ENCODE measurements at regions not wholly inside any gene's neighbourhood (a gene's known extent, or its start where the extent isn't known, plus 50 kb on each side); places are given as distances from the start of the nearest gene placed in this dataset.
A peak's percentile ranks its signal among the peaks of the same experiment; 100 is the strongest.
"Not testable (repeated sequence)": the region's sequence is repeated elsewhere in the genome, so short reads cannot be mapped to it uniquely, and the experiment has no call there.

- Mint-ChIP-seq H3K4me1 (peaks cover 20% of the 10 kb centered on the region), H3K27me3 (no peaks in the 10 kb centered on the region), H3K9me3 (no peaks in the 10 kb centered on the region), H3K4me3 (peak overlapping the region; percentile 50), H3K36me3 (no peaks in the 10 kb centered on the region), H3K27ac (no peak overlapping the region)
- DNase-seq = no peak
These were observed 78.5 kb upstream of the MEF2A start for GRCh38 chr15:99487337-99487730.

GRCh38 chr15:99492275-99492674 lies 73.5 kb upstream of the MEF2A start:
- Mint-ChIP-seq H3K4me3 (no peak overlapping the region), H3K36me3 (peaks cover 1% of the 10 kb centered on the region), H3K27me3 (no peaks in the 10 kb centered on the region), H3K4me1 (peaks cover 11% of the 10 kb centered on the region), H3K9me3 (no peaks in the 10 kb centered on the region), H3K27ac (no peak overlapping the region)
- no peak for DNase-seq

GRCh38 chr15:99492716-99493115 lies 73.1 kb upstream of the MEF2A start:
- Mint-ChIP-seq H3K27me3 (no peaks in the 10 kb centered on the region), H3K27ac (no peak overlapping the region), H3K36me3 (peaks cover 4% of the 10 kb centered on the region), H3K9me3 (no peaks in the 10 kb centered on the region), H3K4me3 (no peak overlapping the region), H3K4me1 (peaks cover 9% of the 10 kb centered on the region)
- DNase-seq = no peak

- Mint-ChIP-seq H3K27me3 (no peaks in the 10 kb centered on the region), H3K4me3 (no peak overlapping the region), H3K36me3 (peaks cover 4% of the 10 kb centered on the region), H3K9me3 (no peaks in the 10 kb centered on the region), H3K27ac (no peak overlapping the region), H3K4me1 (peaks cover 12% of the 10 kb centered on the region)
- DNase-seq = no peak
These were observed 72.3 kb upstream of the MEF2A start for GRCh38 chr15:99493461-99493860.

GRCh38 chr15:99494536-99495233 lies 71.1 kb upstream of the MEF2A start:
- H3K36me3 Mint-ChIP-seq, H3K9me3 Mint-ChIP-seq, H3K27ac Mint-ChIP-seq, H3K27me3 Mint-ChIP-seq, DNase-seq, H3K4me3 Mint-ChIP-seq: not testable (repeated sequence)
- peaks cover 12% of the 10 kb centered on the region for H3K4me1 Mint-ChIP-seq

GRCh38 chr15:99495430-99496301 lies 70.1 kb upstream of the MEF2A start:
- H3K4me3 Mint-ChIP-seq = peak overlapping the region; percentile 6
- H3K4me1 Mint-ChIP-seq = peaks cover 17% of the 10 kb centered on the region
- peaks cover 4% of the 10 kb centered on the region for H3K36me3 Mint-ChIP-seq
- H3K27me3 Mint-ChIP-seq = no peaks in the 10 kb centered on the region
- H3K9me3 Mint-ChIP-seq = no peaks in the 10 kb centered on the region
- DNase-seq = no peak
- peak overlapping the region; percentile 62 for H3K27ac Mint-ChIP-seq

GRCh38 chr15:99496302-99496629 lies 69.5 kb upstream of the MEF2A start:
- no peak overlapping the region for H3K4me3 Mint-ChIP-seq
- peak overlapping the region; percentile 62 for H3K27ac Mint-ChIP-seq
- H3K9me3 Mint-ChIP-seq = no peaks in the 10 kb centered on the region
- H3K27me3 Mint-ChIP-seq = no peaks in the 10 kb centered on the region
- peaks cover 4% of the 10 kb centered on the region for H3K36me3 Mint-ChIP-seq
- DNase-seq = no peak
- H3K4me1 Mint-ChIP-seq = peaks cover 23% of the 10 kb centered on the region

GRCh38 chr15:99502182-99502581 lies 63.6 kb upstream of the MEF2A start:
- Mint-ChIP-seq H3K4me1 (peaks cover 50% of the 10 kb centered on the region), H3K9me3 (no peaks in the 10 kb centered on the region), H3K27me3 (no peaks in the 10 kb centered on the region), H3K36me3 (peaks cover 4% of the 10 kb centered on the region), H3K4me3 (no peak overlapping the region), H3K27ac (no peak overlapping the region)
- peak; percentile 68 for DNase-seq

GRCh38 chr15:99502661-99503060 lies 63.1 kb upstream of the MEF2A start:
- Mint-ChIP-seq H3K4me1 (peaks cover 52% of the 10 kb centered on the region), H3K9me3 (no peaks in the 10 kb centered on the region), H3K4me3 (no peak overlapping the region)

GRCh38 chr15:99503411-99503810 lies 62.4 kb upstream of the MEF2A start:
- Mint-ChIP-seq H3K27ac (peak overlapping the region; percentile 40), H3K9me3 (no peaks in the 10 kb centered on the region), H3K4me3 (no peak overlapping the region), H3K36me3 (no peaks in the 10 kb centered on the region), H3K4me1 (peaks cover 52% of the 10 kb centered on the region), H3K27me3 (no peaks in the 10 kb centered on the region)
- no peak for DNase-seq

More at GRCh38 chr15:99502661-99503060, 63.1 kb upstream of the MEF2A start:
- no peaks in the 10 kb centered on the region for H3K27me3 Mint-ChIP-seq
- no peak for DNase-seq
- no peak overlapping the region for H3K27ac Mint-ChIP-seq
- no peaks in the 10 kb centered on the region for H3K36me3 Mint-ChIP-seq

GRCh38 chr15:99504071-99504822 lies 61.5 kb upstream of the MEF2A start:
- no peaks in the 10 kb centered on the region for H3K27me3 Mint-ChIP-seq
- peak overlapping the region; percentile 78 for H3K27ac Mint-ChIP-seq
- H3K4me1 Mint-ChIP-seq = peaks cover 55% of the 10 kb centered on the region
- H3K4me3 Mint-ChIP-seq = no peak overlapping the region
- no peaks in the 10 kb centered on the region for H3K36me3 Mint-ChIP-seq
- no peaks in the 10 kb centered on the region for H3K9me3 Mint-ChIP-seq
- DNase-seq = no peak

GRCh38 chr15:99504823-99505551 lies 60.8 kb upstream of the MEF2A start:
- DNase-seq = peak; percentile 36
- Mint-ChIP-seq H3K9me3 (no peaks in the 10 kb centered on the region), H3K27ac (peak overlapping the region; percentile 78), H3K27me3 (no peaks in the 10 kb centered on the region), H3K4me3 (no peak overlapping the region), H3K4me1 (peaks cover 60% of the 10 kb centered on the region), H3K36me3 (no peaks in the 10 kb centered on the region)

- Mint-ChIP-seq H3K27me3 (no peaks in the 10 kb centered on the region), H3K4me3 (no peak overlapping the region), H3K9me3 (no peaks in the 10 kb centered on the region), H3K36me3 (no peaks in the 10 kb centered on the region), H3K4me1 (peaks cover 53% of the 10 kb centered on the region), H3K27ac (no peak overlapping the region)
- DNase-seq = no peak
These were observed 59.4 kb upstream of the MEF2A start for GRCh38 chr15:99506399-99506798.

GRCh38 chr15:99507016-99507503 lies 58.7 kb upstream of the MEF2A start:
- no peak for DNase-seq
- no peak overlapping the region for H3K4me3 Mint-ChIP-seq
- no peaks in the 10 kb centered on the region for H3K9me3 Mint-ChIP-seq
- no peak overlapping the region for H3K27ac Mint-ChIP-seq
- no peaks in the 10 kb centered on the region for H3K36me3 Mint-ChIP-seq
- H3K27me3 Mint-ChIP-seq = no peaks in the 10 kb centered on the region
- H3K4me1 Mint-ChIP-seq = peaks cover 54% of the 10 kb centered on the region

All from activated naive CD8-positive, alpha-beta T cell treated with anti-CD3 and anti-CD28 coated beads for 36 hours (primary cell).